Activated T-helper 17 cell treated with anti-CD3 and anti-CD28 coated beads, Interleukin-2, amount 50 U/mL, for 72 hours (primary cell): ENCODE measurements at regions not wholly inside any gene's neighbourhood (a gene's known extent, or its start where the extent isn't known, plus 50 kb on each side); places are given as distances from the start of the nearest gene placed in this dataset.
A peak's percentile ranks its signal among the peaks of the same experiment; 100 is the strongest.

ENCODE experiments used
- ATAC-seq: fragments of 150-1000 bp; cut with Tn5 transposase; replicated peaks from 2 replicates; pipeline ENCODE4 v1.10.0; 2021; ENCODE audit warnings: mild to moderate bottlenecking, moderate library complexity
- H3K27ac Mint-ChIP-seq: one replicate; pipeline ENCODE4 v1.8.0; 2022; ENCODE audit warnings: mixed read lengths
- H3K27me3 Mint-ChIP-seq: one replicate; pipeline ENCODE4 v1.8.0; 2022; ENCODE audit warnings: mixed read lengths
- H3K36me3 Mint-ChIP-seq: one replicate; pipeline ENCODE4 v1.8.0; 2022; ENCODE audit warnings: low read depth, mild to moderate bottlenecking, mixed read lengths
- H3K4me1 Mint-ChIP-seq: one replicate; pipeline ENCODE4 v1.8.0; 2022; ENCODE audit warnings: mixed read lengths
- H3K4me3 Mint-ChIP-seq: one replicate; pipeline ENCODE4 v1.8.0; 2022; ENCODE audit warnings: mild to moderate bottlenecking, mixed read lengths
- H3K9me3 Mint-ChIP-seq: one replicate; pipeline ENCODE4 v1.8.0; 2022; ENCODE audit warnings: mixed read lengths

GRCh38 chr2:19225931-19226330 lies 132.5 kb downstream of the OSR1 start:
- Mint-ChIP-seq H3K4me1 (no peaks in the 10 kb centered on the region), H3K27me3 (peaks cover 4% of the 10 kb centered on the region), H3K9me3 (no peaks in the 10 kb centered on the region), H3K27ac (no peak overlapping the region), H3K4me3 (no peak overlapping the region), H3K36me3 (no peaks in the 10 kb centered on the region)
- ATAC-seq = no peak

GRCh38 chr2:19225126-19225525 lies 133.3 kb downstream of the OSR1 start:
- ATAC-seq = no peak
- H3K27ac Mint-ChIP-seq = no peak overlapping the region
- H3K4me3 Mint-ChIP-seq = no peak overlapping the region
- peaks cover 4% of the 10 kb centered on the region for H3K27me3 Mint-ChIP-seq
- H3K4me1 Mint-ChIP-seq = no peaks in the 10 kb centered on the region
- H3K36me3 Mint-ChIP-seq = no peaks in the 10 kb centered on the region
- no peaks in the 10 kb centered on the region for H3K9me3 Mint-ChIP-seq

GRCh38 chr2:19224486-19224885 lies 133.9 kb downstream of the OSR1 start:
- Mint-ChIP-seq H3K9me3 (no peaks in the 10 kb centered on the region), H3K36me3 (no peaks in the 10 kb centered on the region), H3K27me3 (peaks cover 4% of the 10 kb centered on the region), H3K4me1 (no peaks in the 10 kb centered on the region), H3K27ac (no peak overlapping the region), H3K4me3 (no peak overlapping the region)
- ATAC-seq = no peak

- Mint-ChIP-seq H3K4me1 (no peaks in the 10 kb centered on the region), H3K9me3 (no peaks in the 10 kb centered on the region), H3K27ac (no peak overlapping the region), H3K27me3 (peaks cover 4% of the 10 kb centered on the region), H3K36me3 (no peaks in the 10 kb centered on the region), H3K4me3 (no peak overlapping the region)
- ATAC-seq = no peak
Measured at GRCh38 chr2:19224011-19224410, 134.4 kb downstream of the OSR1 start.

- Mint-ChIP-seq H3K27ac (no peak overlapping the region), H3K9me3 (no peaks in the 10 kb centered on the region), H3K36me3 (no peaks in the 10 kb centered on the region), H3K4me1 (no peaks in the 10 kb centered on the region), H3K4me3 (no peak overlapping the region), H3K27me3 (no peaks in the 10 kb centered on the region)
- ATAC-seq = no peak
Measured at GRCh38 chr2:19219060-19219459, 139.4 kb downstream of the OSR1 start.

GRCh38 chr2:19218166-19218565 lies 140.3 kb downstream of the OSR1 start:
- Mint-ChIP-seq H3K4me3 (no peak overlapping the region), H3K9me3 (no peaks in the 10 kb centered on the region), H3K27ac (no peak overlapping the region), H3K4me1 (no peaks in the 10 kb centered on the region), H3K27me3 (no peaks in the 10 kb centered on the region), H3K36me3 (no peaks in the 10 kb centered on the region)
- no peak for ATAC-seq

GRCh38 chr2:19216676-19217602 lies 141.5 kb downstream of the OSR1 start:
- Mint-ChIP-seq H3K36me3 (no peaks in the 10 kb centered on the region), H3K4me1 (no peaks in the 10 kb centered on the region), H3K4me3 (no peak overlapping the region), H3K27ac (no peak overlapping the region), H3K9me3 (no peaks in the 10 kb centered on the region), H3K27me3 (no peaks in the 10 kb centered on the region)
- no peak for ATAC-seq

- H3K9me3 Mint-ChIP-seq = no peaks in the 10 kb centered on the region
- no peak overlapping the region for H3K27ac Mint-ChIP-seq
- H3K4me3 Mint-ChIP-seq = no peak overlapping the region
- no peaks in the 10 kb centered on the region for H3K36me3 Mint-ChIP-seq
- H3K27me3 Mint-ChIP-seq = no peaks in the 10 kb centered on the region
- H3K4me1 Mint-ChIP-seq = no peaks in the 10 kb centered on the region
- ATAC-seq = no peak
Measured at GRCh38 chr2:19216238-19216637, 142.2 kb downstream of the OSR1 start.

- Mint-ChIP-seq H3K9me3 (no peaks in the 10 kb centered on the region), H3K4me3 (no peak overlapping the region), H3K36me3 (no peaks in the 10 kb centered on the region), H3K4me1 (no peaks in the 10 kb centered on the region), H3K27ac (no peak overlapping the region), H3K27me3 (no peaks in the 10 kb centered on the region)
- ATAC-seq = peak; percentile 90
Measured at GRCh38 chr2:19214682-19215391, 143.6 kb downstream of the OSR1 start.

GRCh38 chr2:19209575-19210341 lies 148.7 kb downstream of the OSR1 start:
- Mint-ChIP-seq H3K27me3 (no peaks in the 10 kb centered on the region), H3K4me1 (no peaks in the 10 kb centered on the region), H3K27ac (no peak overlapping the region), H3K4me3 (no peak overlapping the region), H3K36me3 (no peaks in the 10 kb centered on the region), H3K9me3 (no peaks in the 10 kb centered on the region)
- no peak for ATAC-seq

GRCh38 chr2:19208479-19209199 lies 149.8 kb downstream of the OSR1 start:
- Mint-ChIP-seq H3K27me3 (no peaks in the 10 kb centered on the region), H3K4me3 (no peak overlapping the region), H3K27ac (no peak overlapping the region), H3K4me1 (no peaks in the 10 kb centered on the region), H3K36me3 (no peaks in the 10 kb centered on the region), H3K9me3 (no peaks in the 10 kb centered on the region)
- ATAC-seq = no peak

- ATAC-seq = no peak
- Mint-ChIP-seq H3K4me3 (no peak overlapping the region), H3K36me3 (no peaks in the 10 kb centered on the region), H3K27me3 (no peaks in the 10 kb centered on the region), H3K4me1 (no peaks in the 10 kb centered on the region), H3K27ac (no peak overlapping the region), H3K9me3 (no peaks in the 10 kb centered on the region)
Measured at GRCh38 chr2:19207452-19207851, 151.0 kb downstream of the OSR1 start.

- Mint-ChIP-seq H3K27ac (no peak overlapping the region), H3K27me3 (no peaks in the 10 kb centered on the region), H3K4me3 (no peak overlapping the region), H3K4me1 (no peaks in the 10 kb centered on the region), H3K9me3 (no peaks in the 10 kb centered on the region), H3K36me3 (no peaks in the 10 kb centered on the region)
- ATAC-seq = no peak
Measured at GRCh38 chr2:19205983-19206533, 152.4 kb downstream of the OSR1 start.

GRCh38 chr2:19203866-19204265 lies 154.6 kb downstream of the OSR1 start:
- no peak for ATAC-seq
- H3K27me3 Mint-ChIP-seq = no peaks in the 10 kb centered on the region
- H3K4me1 Mint-ChIP-seq = no peaks in the 10 kb centered on the region
- H3K36me3 Mint-ChIP-seq = no peaks in the 10 kb centered on the region
- H3K4me3 Mint-ChIP-seq = no peak overlapping the region
- no peaks in the 10 kb centered on the region for H3K9me3 Mint-ChIP-seq
- no peak overlapping the region for H3K27ac Mint-ChIP-seq
